ENCODE measurements at regions not wholly inside any gene's neighbourhood (a gene's known extent, or its start where the extent isn't known, plus 50 kb on each side); places are given as distances from the start of the nearest gene placed in this dataset.
"Not testable (repeated sequence)": the region's sequence is repeated elsewhere in the genome, so short reads cannot be mapped to it uniquely, and the experiment has no call there.

DNA sequence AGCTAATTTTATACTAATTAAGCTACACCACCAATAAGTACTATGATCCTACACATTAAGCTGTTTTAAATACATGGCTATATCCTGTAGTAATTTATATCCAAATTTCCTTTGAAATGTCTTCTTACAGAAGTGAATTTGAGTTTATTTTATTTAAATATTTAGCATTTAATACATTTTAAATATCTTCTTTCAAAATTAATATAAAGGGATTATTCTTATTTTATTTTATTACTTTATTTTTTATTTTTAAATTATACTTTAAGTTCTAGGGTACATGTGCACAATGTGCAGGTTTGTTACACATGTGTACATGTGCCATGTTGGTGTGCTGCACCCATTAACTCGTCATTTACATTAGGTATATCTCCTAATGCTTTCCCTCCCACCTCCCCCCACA, 310.9 kb upstream of the IZUMO3 start:
- H3K27ac Mint-ChIP-seq; ATAC-seq (replicated peaks); H3K4me1 Mint-ChIP-seq; H3K4me3 Mint-ChIP-seq; H3K36me3 Mint-ChIP-seq (ENCODE audit: low read depth); H3K27me3 Mint-ChIP-seq: not testable (repeated sequence)
- peaks cover 23% of the 10 kb centered on the region for H3K9me3 Mint-ChIP-seq

GRCh38 chr9:24846248-24846912, 300.7 kb upstream of the IZUMO3 start:
- H3K9me3 Mint-ChIP-seq = peaks cover 20% of the 10 kb centered on the region
- H3K4me3 Mint-ChIP-seq = no peak overlapping the region
- no peak overlapping the region for H3K27ac Mint-ChIP-seq
- H3K4me1 Mint-ChIP-seq = no peaks in the 10 kb centered on the region
- no peaks in the 10 kb centered on the region for H3K27me3 Mint-ChIP-seq
- H3K36me3 Mint-ChIP-seq (ENCODE audit: low read depth) = no peaks in the 10 kb centered on the region
- ATAC-seq (replicated peaks) = no peak

GRCh38 chr9:24844217-24844616, 298.5 kb upstream of the IZUMO3 start:
- no peak for ATAC-seq (replicated peaks)
- Mint-ChIP-seq H3K9me3 (peaks cover 25% of the 10 kb centered on the region), H3K27ac (no peak overlapping the region), H3K4me1 (no peaks in the 10 kb centered on the region), H3K36me3 (ENCODE audit: low read depth) (no peaks in the 10 kb centered on the region), H3K27me3 (no peaks in the 10 kb centered on the region), H3K4me3 (no peak overlapping the region)

DNA sequence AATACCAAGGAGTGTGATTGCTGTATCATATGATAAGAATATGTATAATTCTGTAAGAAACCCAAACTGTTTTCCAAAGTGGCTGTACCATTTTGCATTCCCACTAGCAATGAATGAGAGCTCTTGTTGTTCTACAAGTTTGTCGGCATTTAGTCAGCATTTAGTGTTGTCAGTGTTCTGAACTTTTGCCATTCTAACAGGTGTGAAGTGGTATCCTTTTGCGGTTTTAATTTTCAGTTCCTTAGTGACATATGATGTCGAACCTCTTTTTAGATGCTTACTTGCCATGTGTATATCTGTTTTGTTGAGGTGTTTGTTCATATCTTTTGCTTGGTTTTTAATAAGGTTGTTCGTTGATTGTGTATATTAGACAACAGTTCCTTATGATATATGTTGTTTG, 296.3 kb upstream of the IZUMO3 start:
- H3K4me3 Mint-ChIP-seq = no peak overlapping the region
- H3K27ac Mint-ChIP-seq = no peak overlapping the region
- H3K4me1 Mint-ChIP-seq = no peaks in the 10 kb centered on the region

DNA sequence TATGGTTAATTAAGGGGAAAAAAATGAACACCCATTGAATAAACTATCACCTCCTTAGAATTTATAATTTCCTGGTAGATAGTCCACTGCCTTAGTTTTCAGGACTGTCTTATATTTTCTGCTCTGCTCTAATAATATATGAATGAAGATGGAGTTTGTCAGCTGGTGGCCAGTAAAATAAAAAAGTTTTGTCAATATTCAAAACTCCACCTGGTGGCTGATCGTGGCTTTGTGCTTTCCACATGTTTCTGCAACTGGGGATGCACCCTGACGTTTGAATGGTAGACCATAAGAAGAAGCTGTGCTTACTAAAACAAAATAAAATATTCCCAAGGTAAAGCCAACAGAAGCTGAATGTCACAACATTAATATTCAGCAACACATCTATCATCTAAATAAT, 286.6 kb upstream of the IZUMO3 start:
- ATAC-seq (replicated peaks) = no peak
- Mint-ChIP-seq H3K9me3 (peaks cover 19% of the 10 kb centered on the region), H3K4me3 (no peak overlapping the region), H3K27ac (no peak overlapping the region), H3K27me3 (no peaks in the 10 kb centered on the region), H3K4me1 (no peaks in the 10 kb centered on the region), H3K36me3 (ENCODE audit: low read depth) (no peaks in the 10 kb centered on the region)

More for the DNA sequence above, 296.3 kb upstream of the IZUMO3 start:
- Mint-ChIP-seq H3K36me3 (ENCODE audit: low read depth) (no peaks in the 10 kb centered on the region), H3K27me3 (no peaks in the 10 kb centered on the region), H3K9me3 (peaks cover 21% of the 10 kb centered on the region)
- no peak for ATAC-seq (replicated peaks)

DNA sequence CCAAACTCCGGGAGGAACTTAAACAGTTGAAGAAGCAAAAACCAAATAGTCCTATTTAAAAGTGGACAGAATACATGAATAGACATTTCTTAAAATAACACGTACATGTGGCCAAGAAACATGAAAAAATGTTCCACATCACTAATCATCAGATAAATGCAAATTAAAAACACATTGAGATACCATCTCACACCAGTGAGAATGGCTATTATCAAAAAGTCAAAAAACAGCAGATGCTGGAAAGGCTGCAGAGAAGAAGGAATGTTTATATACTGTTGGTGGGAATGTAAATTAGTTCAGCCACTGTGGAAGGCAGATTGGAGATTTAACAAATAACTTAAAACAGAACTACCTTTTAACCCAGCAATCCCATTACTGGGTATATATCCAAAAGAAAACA, 283.0 kb upstream of the IZUMO3 start:
- Mint-ChIP-seq H3K27me3 (no peaks in the 10 kb centered on the region), H3K4me1 (no peaks in the 10 kb centered on the region)
- ATAC-seq (replicated peaks) = no peak

GRCh38 chr9:24824607-24825006, 278.9 kb upstream of the IZUMO3 start:
- Mint-ChIP-seq H3K4me1 (no peaks in the 10 kb centered on the region), H3K9me3 (peaks cover 40% of the 10 kb centered on the region), H3K4me3 (no peak overlapping the region), H3K36me3 (ENCODE audit: low read depth) (no peaks in the 10 kb centered on the region), H3K27ac (no peak overlapping the region), H3K27me3 (no peaks in the 10 kb centered on the region)
- ATAC-seq (replicated peaks) = no peak

More for the DNA sequence above, 283.0 kb upstream of the IZUMO3 start:
- Mint-ChIP-seq H3K36me3 (ENCODE audit: low read depth) (no peaks in the 10 kb centered on the region), H3K4me3 (no peak overlapping the region), H3K27ac (no peak overlapping the region), H3K9me3 (peaks cover 33% of the 10 kb centered on the region)

- ATAC-seq (replicated peaks) = no peak
- H3K27me3 Mint-ChIP-seq = no peaks in the 10 kb centered on the region
- no peaks in the 10 kb centered on the region for H3K4me1 Mint-ChIP-seq
- H3K36me3 Mint-ChIP-seq (ENCODE audit: low read depth) = no peaks in the 10 kb centered on the region
- no peak overlapping the region for H3K4me3 Mint-ChIP-seq
- peaks cover 22% of the 10 kb centered on the region for H3K9me3 Mint-ChIP-seq
- no peak overlapping the region for H3K27ac Mint-ChIP-seq
These were observed 274.5 kb upstream of the IZUMO3 start for GRCh38 chr9:24820196-24820595.

DNA sequence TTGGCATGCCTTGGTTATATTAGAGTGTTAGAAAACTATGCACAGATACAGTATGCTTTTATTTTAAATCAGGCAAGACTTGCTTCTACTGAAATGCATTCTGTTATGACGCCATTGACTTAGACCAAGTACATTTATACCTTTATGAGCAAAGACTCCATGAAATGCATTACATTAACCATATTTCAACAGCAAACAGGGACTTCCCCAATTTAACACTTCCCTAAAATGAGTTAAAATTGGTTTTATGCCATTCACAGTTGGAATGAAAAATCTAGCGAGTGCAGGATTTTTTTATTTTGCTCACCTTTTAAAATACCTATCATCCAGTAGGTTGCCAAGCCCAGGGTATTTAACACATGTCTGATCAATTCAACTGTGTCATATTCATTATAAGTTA, 272.1 kb upstream of the IZUMO3 start:
- H3K36me3 Mint-ChIP-seq (ENCODE audit: low read depth) = no peaks in the 10 kb centered on the region

DNA sequence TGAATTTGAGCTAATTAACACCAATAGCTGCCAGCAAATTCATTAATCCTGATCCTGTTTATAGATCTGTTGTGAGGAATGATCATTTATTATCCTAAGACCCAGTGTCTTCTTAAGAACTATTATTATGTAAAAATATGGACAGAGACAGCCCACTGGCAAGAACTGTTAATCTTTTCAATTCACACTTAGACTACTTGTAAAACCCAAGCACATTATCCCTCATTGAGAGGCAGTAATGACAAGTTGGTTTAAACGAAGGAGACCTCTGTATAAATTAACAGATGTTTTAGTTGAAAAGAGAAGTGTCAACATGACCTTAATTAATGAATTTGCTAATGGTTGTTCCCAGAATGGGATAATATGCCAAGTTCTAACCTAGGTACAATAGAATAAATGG, 270.3 kb upstream of the IZUMO3 start:
- H3K27ac Mint-ChIP-seq = no peak overlapping the region
- H3K27me3 Mint-ChIP-seq = no peaks in the 10 kb centered on the region
- H3K9me3 Mint-ChIP-seq = peaks cover 20% of the 10 kb centered on the region
- no peak overlapping the region for H3K4me3 Mint-ChIP-seq
- no peaks in the 10 kb centered on the region for H3K4me1 Mint-ChIP-seq
- no peak for ATAC-seq (replicated peaks)
- H3K36me3 Mint-ChIP-seq (ENCODE audit: low read depth) = no peaks in the 10 kb centered on the region

More for the DNA sequence above, 272.1 kb upstream of the IZUMO3 start:
- no peak for ATAC-seq (replicated peaks)
- no peak overlapping the region for H3K27ac Mint-ChIP-seq
- peaks cover 20% of the 10 kb centered on the region for H3K9me3 Mint-ChIP-seq
- no peaks in the 10 kb centered on the region for H3K4me1 Mint-ChIP-seq
- no peak overlapping the region for H3K4me3 Mint-ChIP-seq
- H3K27me3 Mint-ChIP-seq = no peaks in the 10 kb centered on the region

DNA sequence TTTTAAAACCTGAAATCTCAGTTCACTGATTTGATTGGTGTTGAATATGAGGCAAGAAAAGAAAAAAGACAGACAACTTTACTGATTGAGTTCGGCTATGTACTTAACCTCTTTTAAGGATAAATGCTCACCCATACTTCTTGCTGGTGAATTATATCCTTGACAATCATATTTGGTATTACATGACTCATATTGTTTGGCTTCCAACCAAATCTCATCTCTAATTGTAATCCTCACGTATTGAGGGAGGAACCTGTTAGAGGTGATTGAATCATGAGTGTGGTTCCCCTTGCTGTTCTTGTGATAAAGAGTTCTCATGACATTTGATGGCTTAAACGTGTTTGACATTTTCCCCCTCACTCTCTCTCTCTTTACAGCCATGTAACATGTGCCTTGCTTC, 255.6 kb upstream of the IZUMO3 start:
- Mint-ChIP-seq H3K36me3 (ENCODE audit: low read depth) (no peaks in the 10 kb centered on the region), H3K27me3 (no peaks in the 10 kb centered on the region), H3K4me3 (no peak overlapping the region), H3K27ac (no peak overlapping the region), H3K9me3 (peaks cover 12% of the 10 kb centered on the region), H3K4me1 (no peaks in the 10 kb centered on the region)
- no peak for ATAC-seq (replicated peaks)

DNA sequence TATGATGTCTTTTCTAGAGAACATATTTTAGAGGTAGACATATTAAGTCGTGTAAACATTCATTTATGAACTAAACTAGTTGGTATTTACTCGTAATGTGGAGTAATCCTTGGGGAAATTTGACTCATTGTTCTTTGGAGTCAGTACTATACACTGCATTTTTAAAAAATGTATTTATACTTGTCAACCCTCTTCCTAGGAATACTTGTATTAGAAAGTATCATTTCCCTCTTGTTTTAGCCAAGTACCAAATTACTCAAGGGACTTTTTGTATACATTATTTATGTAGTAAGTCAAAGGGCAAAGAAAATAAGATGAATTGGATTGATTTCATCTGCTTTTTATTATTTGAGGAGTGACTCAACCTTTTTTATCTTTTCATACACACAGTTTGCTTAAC, 248.1 kb upstream of the IZUMO3 start:
- no peak overlapping the region for H3K4me3 Mint-ChIP-seq

DNA sequence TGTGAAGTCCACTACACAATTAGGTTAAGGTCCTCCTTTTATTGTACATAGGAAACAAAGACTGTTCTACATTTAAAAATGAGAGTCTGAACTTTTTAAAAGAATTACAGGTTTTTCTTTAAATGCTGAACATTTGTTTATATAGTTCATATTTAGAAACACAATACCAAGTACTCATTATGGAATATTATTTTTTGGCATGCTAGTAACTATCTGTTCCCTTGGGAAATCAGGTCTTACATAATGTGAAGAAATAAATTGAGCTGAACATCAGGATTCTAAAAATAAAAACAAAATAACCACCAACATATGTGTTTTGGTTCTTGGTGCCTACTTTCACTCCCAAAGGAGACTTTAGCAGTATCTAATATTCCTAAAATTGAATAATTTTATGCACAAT, 230.5 kb upstream of the IZUMO3 start:
- no peak for ATAC-seq (replicated peaks)
- no peaks in the 10 kb centered on the region for H3K4me1 Mint-ChIP-seq
- no peak overlapping the region for H3K27ac Mint-ChIP-seq
- H3K27me3 Mint-ChIP-seq = no peaks in the 10 kb centered on the region
- peaks cover 15% of the 10 kb centered on the region for H3K9me3 Mint-ChIP-seq
- H3K4me3 Mint-ChIP-seq = no peak overlapping the region
- H3K36me3 Mint-ChIP-seq (ENCODE audit: low read depth) = no peaks in the 10 kb centered on the region

More for the DNA sequence above, 248.1 kb upstream of the IZUMO3 start:
- Mint-ChIP-seq H3K27ac (no peak overlapping the region), H3K9me3 (peaks cover 13% of the 10 kb centered on the region), H3K36me3 (ENCODE audit: low read depth) (no peaks in the 10 kb centered on the region), H3K27me3 (no peaks in the 10 kb centered on the region), H3K4me1 (no peaks in the 10 kb centered on the region)
- ATAC-seq (replicated peaks) = no peak

GRCh38 chr9:24774199-24774598, 228.5 kb upstream of the IZUMO3 start:
- not testable (repeated sequence) for H3K27me3 Mint-ChIP-seq

DNA sequence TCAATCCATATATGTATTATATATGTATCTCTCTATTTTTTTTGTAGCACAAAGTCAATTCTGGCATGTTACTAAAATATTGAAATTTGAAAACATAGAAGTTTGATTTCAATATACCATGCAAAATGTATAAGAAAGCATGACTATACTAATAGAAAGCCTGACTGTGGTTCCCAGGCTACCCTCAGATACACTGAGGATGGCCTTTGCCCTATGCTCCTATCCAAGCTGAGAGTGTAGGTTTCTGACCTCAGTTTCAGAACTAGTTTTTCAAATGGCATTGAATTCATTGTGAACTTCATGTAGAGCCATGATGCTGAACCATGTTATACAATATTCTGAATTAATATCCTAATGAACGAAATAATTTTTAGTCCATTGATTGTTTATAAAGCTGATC, 220.4 kb upstream of the IZUMO3 start:
- H3K27me3 Mint-ChIP-seq = no peaks in the 10 kb centered on the region
- H3K4me3 Mint-ChIP-seq = no peak overlapping the region
- H3K4me1 Mint-ChIP-seq = peaks cover 5% of the 10 kb centered on the region
- H3K36me3 Mint-ChIP-seq (ENCODE audit: low read depth) = no peaks in the 10 kb centered on the region
- H3K27ac Mint-ChIP-seq = no peak overlapping the region
- peaks cover 28% of the 10 kb centered on the region for H3K9me3 Mint-ChIP-seq
- no peak for ATAC-seq (replicated peaks)

More at GRCh38 chr9:24774199-24774598, 228.5 kb upstream of the IZUMO3 start:
- H3K36me3 Mint-ChIP-seq (ENCODE audit: low read depth); H3K4me1 Mint-ChIP-seq; ATAC-seq (replicated peaks); H3K4me3 Mint-ChIP-seq; H3K27ac Mint-ChIP-seq: not testable (repeated sequence)
- H3K9me3 Mint-ChIP-seq = peaks cover 15% of the 10 kb centered on the region

Measured in activated T-helper 17 cell treated with anti-CD3 and anti-CD28 coated beads, Interleukin-2, amount 50 U/mL, for 72 hours (primary cell).